HG03097 (cell line): ENCODE measurements at regions not wholly inside any gene's neighbourhood (a gene's known extent, or its start where the extent isn't known, plus 50 kb on each side); places are given as distances from the start of the nearest gene placed in this dataset.

Source experiments
- ATAC-seq: cut with Tn5 transposase; IDR thresholded peaks from one replicate; pipeline ENCODE4 v1.9.1; 2021; ENCODE audit not compliant: unreplicated experiment, low FRiP score

GRCh38 chr3:18648868-18649462 lies 223.8 kb upstream of the SATB1 start:
- no peak for ATAC-seq

GRCh38 chr3:18648159-18648558 lies 223.0 kb upstream of the SATB1 start:
- no peak for ATAC-seq

DNA sequence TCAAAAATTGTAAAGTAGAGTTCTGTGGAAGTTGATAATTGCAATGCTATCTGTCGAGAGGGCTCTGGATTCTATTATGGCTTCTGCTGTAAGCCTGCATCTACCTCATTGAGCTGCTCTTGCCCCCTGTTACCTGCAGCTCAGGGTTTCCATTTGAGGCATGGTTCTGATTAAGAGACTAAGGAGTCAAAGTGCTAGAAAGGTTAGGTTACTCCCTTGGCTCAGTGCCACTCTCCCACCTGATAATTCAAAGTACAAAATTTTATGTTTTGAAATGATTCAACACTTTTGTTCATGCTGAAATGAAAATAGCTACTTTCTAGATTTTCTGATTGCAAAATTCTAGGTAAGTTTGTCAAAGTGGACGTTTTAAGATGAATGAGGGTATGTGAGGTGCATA lies 220.5 kb upstream of the SATB1 start:
- no peak for ATAC-seq

DNA sequence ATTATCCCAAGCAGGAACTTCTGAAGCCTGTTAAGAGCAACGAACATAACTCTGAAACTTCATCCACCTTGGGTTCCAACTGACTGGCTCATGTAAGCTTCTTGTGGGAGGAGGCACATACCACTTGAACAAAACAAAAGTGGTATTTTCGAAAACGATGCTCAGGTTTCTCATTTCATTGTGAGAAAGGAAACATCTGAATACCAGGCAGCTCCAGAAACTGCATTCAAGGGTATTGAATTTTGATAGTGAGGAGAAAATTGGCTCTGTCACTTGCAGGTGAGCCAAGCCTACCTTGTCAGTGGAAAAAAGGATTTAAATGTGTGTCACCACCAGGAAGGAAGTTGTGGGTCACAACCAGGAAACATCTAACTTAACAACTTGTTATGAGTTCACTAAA lies 218.1 kb upstream of the SATB1 start:
- ATAC-seq: no peak

DNA sequence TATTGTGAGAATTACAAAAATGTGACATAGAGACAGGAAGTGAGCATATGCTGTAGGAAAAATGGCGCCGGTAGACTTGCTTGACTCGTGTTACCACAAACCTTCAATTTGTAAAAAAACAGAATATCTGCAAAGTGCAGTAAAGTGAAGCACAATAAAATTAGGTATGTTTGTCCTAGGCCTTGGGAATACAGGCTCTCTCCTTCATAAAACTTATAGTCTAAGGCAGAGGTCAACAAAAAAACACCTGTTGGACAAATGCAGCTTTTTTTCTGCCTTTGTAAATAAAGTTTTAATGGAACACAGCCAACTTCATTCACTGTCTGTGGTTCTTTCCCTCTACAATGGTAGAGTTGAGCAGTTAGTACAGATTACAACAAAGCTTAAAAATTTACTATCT lies 216.8 kb upstream of the SATB1 start:
- no peak for ATAC-seq

GRCh38 chr3:18635215-18635614 lies 210.1 kb upstream of the SATB1 start:
- ATAC-seq: no peak

DNA sequence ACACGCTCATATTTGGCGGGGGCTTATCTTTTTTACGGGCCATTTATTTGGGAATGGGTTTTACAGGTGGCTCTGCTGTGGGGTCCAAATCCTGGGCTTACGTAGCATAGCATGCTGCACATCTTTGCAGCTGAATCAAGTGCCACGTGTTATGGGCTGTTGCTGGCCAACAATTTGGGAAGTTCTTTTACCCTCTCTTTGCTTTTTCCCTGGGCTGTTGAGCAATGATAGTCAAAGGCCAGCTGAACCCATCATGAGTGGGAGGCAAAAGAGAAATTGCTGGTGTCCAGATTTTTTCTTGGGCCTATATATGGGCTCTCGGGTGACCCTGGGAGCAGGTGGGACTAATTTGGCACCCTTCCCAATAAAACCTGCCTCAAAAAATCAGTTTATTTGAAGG lies 209.3 kb upstream of the SATB1 start:
- no peak for ATAC-seq

DNA sequence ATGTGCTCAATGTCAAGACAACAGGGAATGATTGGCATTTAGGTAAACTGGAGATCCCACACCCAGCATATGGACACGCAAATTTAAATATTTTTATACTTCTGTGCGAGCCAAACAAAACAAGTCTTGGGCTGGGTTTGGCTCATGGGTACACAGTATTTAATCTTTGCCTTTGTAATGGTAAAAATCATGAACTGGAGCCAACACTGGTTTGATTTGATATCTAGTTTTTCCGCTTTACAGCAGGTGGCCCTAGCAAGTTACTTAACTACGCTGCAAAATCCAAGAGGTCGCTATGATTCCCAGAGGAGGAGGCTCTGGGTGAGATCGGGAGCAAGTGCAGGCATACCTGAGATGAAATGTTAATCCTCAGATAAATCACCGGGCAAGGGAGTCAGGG lies 207.9 kb upstream of the SATB1 start:
- no peak for ATAC-seq

- ATAC-seq: no peak
Measured at GRCh38 chr3:18630295-18630694, 205.2 kb upstream of the SATB1 start.

- no peak for ATAC-seq
Measured at GRCh38 chr3:18625085-18625484, 199.9 kb upstream of the SATB1 start.

- ATAC-seq: no peak
Measured at GRCh38 chr3:18623220-18623619, 198.1 kb upstream of the SATB1 start.

- ATAC-seq: no peak
Measured at GRCh38 chr3:18618723-18619122, 193.6 kb upstream of the SATB1 start.

GRCh38 chr3:18611991-18612390 lies 186.9 kb upstream of the SATB1 start:
- no peak for ATAC-seq

- no peak for ATAC-seq
Measured at GRCh38 chr3:18609187-18609586, 184.0 kb upstream of the SATB1 start.

GRCh38 chr3:18597919-18598318 lies 172.8 kb upstream of the SATB1 start:
- ATAC-seq: no peak

DNA sequence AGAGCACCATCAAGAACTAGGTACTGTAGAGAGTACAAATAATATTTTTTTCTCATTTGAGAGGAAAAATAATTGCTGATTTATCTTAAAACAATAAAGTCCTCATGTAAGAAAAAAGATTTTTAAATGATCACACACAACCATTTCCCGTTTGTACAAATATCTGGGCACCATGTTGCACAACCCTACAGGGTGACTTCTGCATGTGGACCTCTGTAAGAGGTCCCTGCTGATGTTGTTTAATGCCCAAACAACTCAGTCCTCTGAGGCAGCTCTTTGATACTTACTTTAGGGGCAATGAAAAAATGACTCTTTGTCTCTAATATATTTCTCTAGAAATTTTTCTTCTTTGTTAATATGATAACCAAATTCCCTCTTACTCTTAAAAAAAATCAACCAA lies 168.1 kb upstream of the SATB1 start:
- ATAC-seq: no peak

DNA sequence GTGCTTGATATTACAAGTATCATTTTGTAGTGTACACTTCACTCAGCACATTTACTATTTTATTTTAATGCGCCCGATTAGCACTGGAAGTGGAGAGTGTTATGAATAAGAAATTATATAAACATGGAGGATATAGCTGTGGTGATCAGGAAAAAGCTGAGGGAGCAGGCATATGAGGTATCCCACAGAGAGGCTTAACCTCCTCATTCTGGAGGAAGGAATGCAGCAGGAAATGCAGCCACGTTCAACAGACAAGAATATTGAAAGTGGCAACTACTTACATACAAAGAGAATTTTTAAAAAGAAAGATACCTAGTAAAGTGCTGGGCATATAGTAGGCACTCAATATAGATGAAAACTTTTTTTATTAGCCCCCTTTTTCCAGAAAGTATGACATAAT lies 166.0 kb upstream of the SATB1 start:
- no peak for ATAC-seq

DNA sequence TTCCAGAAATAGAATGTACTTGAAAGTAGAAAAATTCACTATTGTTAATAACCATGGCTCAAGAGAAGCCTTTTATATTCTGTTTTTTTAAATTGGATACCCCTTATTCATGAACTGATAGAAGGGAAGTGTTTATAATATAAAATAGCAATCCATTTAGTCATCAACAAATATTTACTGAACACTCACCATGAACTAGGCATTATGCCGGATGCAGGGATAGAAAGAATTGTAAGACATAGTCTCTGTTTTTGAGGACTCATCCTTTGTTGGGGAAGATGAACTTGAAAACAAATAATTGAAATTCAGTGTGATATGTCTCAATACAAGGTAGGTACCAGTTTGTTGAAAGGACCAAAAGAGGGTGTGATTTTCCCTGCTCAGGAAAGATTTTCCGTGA lies 160.9 kb upstream of the SATB1 start:
- no peak for ATAC-seq

DNA sequence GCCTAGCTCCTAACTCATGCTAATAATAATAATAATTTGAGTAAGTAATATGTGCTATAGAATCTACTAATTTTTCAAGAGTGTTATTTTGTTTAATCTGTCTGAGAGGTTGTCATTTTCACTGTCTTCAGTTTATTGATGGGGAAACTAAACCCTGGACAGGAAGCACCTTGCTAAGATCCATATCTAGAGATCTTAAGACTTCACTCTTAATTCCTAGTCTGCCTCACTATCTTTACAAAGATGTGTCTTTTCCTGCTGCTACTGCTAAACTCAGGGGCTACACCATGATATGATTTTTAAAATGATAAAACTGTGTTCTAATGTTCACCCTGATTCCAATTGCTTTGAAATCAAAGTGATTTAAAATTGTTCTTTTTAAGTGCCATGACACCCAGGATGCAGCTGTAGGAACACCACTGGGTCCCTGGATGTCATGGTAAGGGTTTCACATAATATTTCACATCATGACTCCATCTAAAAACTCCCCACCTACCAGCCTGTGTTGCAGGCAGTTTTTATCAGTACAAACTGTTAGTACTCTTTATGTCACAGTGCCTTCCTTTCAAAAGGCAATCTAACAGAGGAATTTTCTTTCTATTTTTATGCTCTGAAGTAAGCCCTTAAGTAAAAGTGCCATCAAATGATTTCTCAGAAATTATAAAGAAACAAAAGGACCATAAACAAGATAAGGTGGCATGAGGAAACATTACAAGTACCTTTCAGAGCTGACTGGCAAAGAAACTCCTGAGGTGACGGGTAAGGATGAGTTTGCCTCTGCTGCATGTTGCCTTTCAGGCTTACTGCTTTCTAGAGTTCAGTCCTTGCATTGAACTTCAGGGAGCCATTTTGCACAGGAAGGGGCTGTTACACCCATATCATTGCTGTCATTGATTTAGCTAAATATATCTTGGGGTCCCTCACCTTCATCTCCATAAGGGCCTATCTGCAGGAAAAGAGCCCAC lies 160.1 kb upstream of the SATB1 start:
- ATAC-seq: no peak

GRCh38 chr3:18580268-18580667 lies 155.1 kb upstream of the SATB1 start:
- ATAC-seq: no peak

DNA sequence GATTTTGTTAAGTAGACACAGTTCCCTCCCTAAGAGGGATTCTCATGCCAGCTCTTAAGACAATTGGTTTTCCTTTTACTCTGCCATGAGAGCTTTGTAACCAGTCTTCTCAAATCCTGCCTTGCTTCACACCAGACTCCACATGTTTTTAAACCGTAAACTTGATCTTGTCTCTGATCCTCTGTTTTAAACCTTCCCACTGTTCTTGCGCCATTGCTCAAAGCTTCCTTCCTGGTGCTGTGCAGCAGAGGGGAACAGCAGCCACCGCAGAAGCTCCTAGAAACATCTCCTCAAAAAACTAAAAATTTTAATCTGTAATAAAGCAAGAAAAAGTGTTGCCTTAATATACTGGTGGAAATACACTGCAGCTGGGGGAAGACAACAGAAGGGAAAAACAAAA lies 154.5 kb upstream of the SATB1 start:
- no peak for ATAC-seq

DNA sequence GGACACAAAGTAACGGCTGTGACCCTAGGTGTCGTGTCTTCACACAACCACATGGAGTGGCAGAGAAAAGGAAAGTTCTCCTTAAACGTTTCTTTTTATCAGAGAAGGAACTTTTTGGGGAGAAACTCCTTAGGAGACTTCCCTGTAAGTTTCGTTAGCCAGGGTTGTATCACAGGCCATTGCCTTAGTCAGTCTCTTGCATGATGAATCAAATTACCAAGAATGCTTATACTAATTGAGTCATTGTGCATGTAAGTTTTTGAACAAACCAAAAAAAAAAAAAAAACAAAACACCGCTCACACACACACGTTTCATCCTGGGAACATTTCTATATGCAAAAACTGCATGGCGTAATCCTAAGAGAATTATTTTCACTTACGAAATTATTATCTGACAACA lies 150.4 kb upstream of the SATB1 start:
- no peak for ATAC-seq
